ENCODE measurements at regions not wholly inside any gene's neighbourhood (a gene's known extent, or its start where the extent isn't known, plus 50 kb on each side); places are given as distances from the start of the nearest gene placed in this dataset.

DNA sequence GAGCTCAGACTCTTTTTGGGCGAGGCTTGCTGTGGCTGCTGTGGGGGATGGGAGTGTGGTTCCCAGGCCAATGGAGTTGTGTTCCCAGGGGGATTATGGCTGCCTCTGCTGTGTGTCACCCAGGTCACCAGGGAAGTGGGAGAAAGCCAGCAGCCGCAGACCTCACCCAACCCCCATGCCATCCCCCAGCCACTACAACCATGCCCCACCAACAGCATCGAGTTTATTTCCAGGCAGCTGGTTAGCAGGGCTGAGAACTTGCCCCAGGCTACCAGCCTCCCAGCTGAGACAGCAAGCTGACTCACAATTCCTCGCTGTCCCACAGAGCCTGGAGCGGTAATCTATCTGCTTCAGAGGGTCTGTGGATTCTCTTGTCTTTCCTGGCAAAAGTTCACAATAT lies 331.7 kb downstream of the FRK start:
- H3K36me3 Mint-ChIP-seq (ENCODE audit: insufficient read depth, unreplicated experiment): no peaks in the 10 kb centered on the region
- no peak overlapping the region for H3K27ac Mint-ChIP-seq (ENCODE audit: low read depth, unreplicated experiment)
- no peak overlapping the region for H3K4me3 Mint-ChIP-seq (ENCODE audit: unreplicated experiment)
- peak; percentile 6 for DNase-seq (ENCODE audit: unreplicated experiment)
- intact Hi-C loops (cut with micrococcal nuclease): no loop called here
- ChIA-PET CTCF (no interaction called here), POLR2A (no interaction called here)
- no peaks in the 10 kb centered on the region for H3K4me1 Mint-ChIP-seq (ENCODE audit: insufficient read depth, unreplicated experiment)
- TF ChIP-seq, protein P1, sequence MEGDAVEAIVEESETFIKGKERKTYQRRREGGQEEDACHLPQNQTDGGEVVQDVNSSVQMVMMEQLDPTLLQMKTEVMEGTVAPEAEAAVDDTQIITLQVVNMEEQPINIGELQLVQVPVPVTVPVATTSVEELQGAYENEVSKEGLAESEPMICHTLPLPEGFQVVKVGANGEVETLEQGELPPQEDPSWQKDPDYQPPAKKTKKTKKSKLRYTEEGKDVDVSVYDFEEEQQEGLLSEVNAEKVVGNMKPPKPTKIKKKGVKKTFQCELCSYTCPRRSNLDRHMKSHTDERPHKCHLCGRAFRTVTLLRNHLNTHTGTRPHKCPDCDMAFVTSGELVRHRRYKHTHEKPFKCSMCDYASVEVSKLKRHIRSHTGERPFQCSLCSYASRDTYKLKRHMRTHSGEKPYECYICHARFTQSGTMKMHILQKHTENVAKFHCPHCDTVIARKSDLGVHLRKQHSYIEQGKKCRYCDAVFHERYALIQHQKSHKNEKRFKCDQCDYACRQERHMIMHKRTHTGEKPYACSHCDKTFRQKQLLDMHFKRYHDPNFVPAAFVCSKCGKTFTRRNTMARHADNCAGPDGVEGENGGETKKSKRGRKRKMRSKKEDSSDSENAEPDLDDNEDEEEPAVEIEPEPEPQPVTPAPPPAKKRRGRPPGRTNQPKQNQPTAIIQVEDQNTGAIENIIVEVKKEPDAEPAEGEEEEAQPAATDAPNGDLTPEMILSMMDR (IDR thresholded peaks at IDR 0.05; ENCODE audit: unreplicated experiment): no peak
- BruUV-seq (replicated peaks): no TSS peak
- H3K9me3 Mint-ChIP-seq (ENCODE audit: unreplicated experiment): no peaks in the 10 kb centered on the region
- H3K27me3 Mint-ChIP-seq (ENCODE audit: insufficient read depth, unreplicated experiment): no peaks in the 10 kb centered on the region

DNA sequence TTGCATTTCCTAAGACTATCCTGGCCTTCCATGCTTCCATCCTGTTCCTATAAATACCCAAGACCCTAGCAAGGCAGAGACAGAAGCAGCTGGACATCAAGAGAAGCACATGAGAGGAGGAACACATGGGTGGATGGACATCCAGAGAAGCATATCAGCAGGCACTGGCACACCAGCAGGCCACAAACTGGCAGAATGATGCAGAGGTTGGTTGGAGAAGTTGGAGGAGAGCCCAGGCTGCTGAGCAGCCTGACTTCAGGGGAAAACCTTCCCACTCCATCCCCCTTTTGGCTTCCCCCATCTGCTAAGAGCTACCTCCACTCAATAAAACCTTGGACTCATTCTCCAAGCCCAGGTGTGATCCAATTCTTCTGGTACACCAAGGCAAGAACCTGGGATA lies 332.5 kb downstream of the FRK start:
- no peak overlapping the region for H3K4me3 Mint-ChIP-seq (ENCODE audit: unreplicated experiment)
- TF ChIP-seq, protein P1 (IDR thresholded peaks at IDR 0.05; ENCODE audit: unreplicated experiment): no peak
- ChIA-PET CTCF (no interaction called here), POLR2A (no interaction called here)
- intact Hi-C loops (cut with micrococcal nuclease): no loop called here
- no peaks in the 10 kb centered on the region for H3K4me1 Mint-ChIP-seq (ENCODE audit: insufficient read depth, unreplicated experiment)
- H3K27me3 Mint-ChIP-seq (ENCODE audit: insufficient read depth, unreplicated experiment): no peaks in the 10 kb centered on the region
- no peak for DNase-seq (ENCODE audit: unreplicated experiment)
- BruUV-seq (replicated peaks): no TSS peak
- H3K9me3 Mint-ChIP-seq (ENCODE audit: unreplicated experiment): no peaks in the 10 kb centered on the region
- H3K36me3 Mint-ChIP-seq (ENCODE audit: insufficient read depth, unreplicated experiment): no peaks in the 10 kb centered on the region
- H3K27ac Mint-ChIP-seq (ENCODE audit: low read depth, unreplicated experiment): no peak overlapping the region

DNA sequence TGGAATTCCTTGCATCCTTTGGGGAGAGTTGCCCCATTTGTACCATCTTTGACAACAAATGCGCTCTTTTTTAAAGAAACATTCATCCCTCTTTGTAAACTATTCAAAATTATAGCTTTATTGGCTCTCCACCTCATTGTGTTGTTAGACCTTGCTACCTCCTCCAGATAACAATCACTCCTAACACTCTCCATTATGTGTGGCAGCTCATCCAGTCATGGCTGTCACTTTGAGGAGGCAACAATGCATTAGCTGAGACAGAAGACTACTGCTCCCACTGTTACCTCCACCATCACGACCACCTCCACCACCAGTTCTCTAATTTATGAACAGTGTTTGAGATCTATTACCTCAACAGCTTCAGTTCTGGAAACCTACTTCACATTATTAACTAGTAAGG lies 339.1 kb downstream of the FRK start:
- intact Hi-C loops (cut with micrococcal nuclease): no loop called here
- DNase-seq (ENCODE audit: unreplicated experiment): no peak
- H3K27me3 Mint-ChIP-seq (ENCODE audit: insufficient read depth, unreplicated experiment): no peaks in the 10 kb centered on the region
- ChIA-PET POLR2A (no interaction called here), CTCF (no interaction called here)
- no peak overlapping the region for H3K4me3 Mint-ChIP-seq (ENCODE audit: unreplicated experiment)
- H3K27ac Mint-ChIP-seq (ENCODE audit: low read depth, unreplicated experiment): no peak overlapping the region
- H3K36me3 Mint-ChIP-seq (ENCODE audit: insufficient read depth, unreplicated experiment): no peaks in the 10 kb centered on the region
- no peaks in the 10 kb centered on the region for H3K4me1 Mint-ChIP-seq (ENCODE audit: insufficient read depth, unreplicated experiment)
- TF ChIP-seq, protein P1 (IDR thresholded peaks at IDR 0.05; ENCODE audit: unreplicated experiment): no peak
- H3K9me3 Mint-ChIP-seq (ENCODE audit: unreplicated experiment): no peaks in the 10 kb centered on the region
- BruUV-seq (replicated peaks): no TSS peak

DNA sequence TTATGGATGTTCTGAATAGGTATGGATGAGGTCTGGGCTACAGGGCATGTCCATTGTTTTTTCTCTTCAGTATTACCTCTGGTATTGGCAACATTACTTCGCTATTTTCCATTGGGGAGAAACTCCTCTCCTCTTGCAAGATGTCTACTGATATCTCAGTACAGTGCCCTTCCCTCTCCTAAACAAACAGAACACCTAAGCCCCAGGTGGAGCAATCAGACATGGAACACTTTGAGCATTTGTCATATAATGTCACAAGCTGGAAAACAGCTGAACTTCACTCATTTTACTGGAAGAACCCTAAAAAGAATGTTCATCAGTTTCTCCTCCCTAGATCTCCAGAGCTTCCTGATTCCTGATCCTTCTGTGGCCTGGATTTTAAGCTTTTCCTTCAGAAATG lies 339.8 kb downstream of the FRK start:
- CTCF ChIA-PET: interaction anchor here (0.8 kb wide), 1 partner anchor 19 kb away, joined by 3 read pairs; no protein-coding TSS in a partner anchor

More for the DNA sequence above, 339.8 kb downstream of the FRK start:
- no peaks in the 10 kb centered on the region for H3K9me3 Mint-ChIP-seq (ENCODE audit: unreplicated experiment)
- no peak for DNase-seq (ENCODE audit: unreplicated experiment)
- intact Hi-C loops (cut with micrococcal nuclease): no loop called here
- no peak overlapping the region for H3K27ac Mint-ChIP-seq (ENCODE audit: low read depth, unreplicated experiment)
- H3K36me3 Mint-ChIP-seq (ENCODE audit: insufficient read depth, unreplicated experiment): no peaks in the 10 kb centered on the region
- no TSS peak for BruUV-seq (replicated peaks)
- no peak overlapping the region for H3K4me3 Mint-ChIP-seq (ENCODE audit: unreplicated experiment)
- no peaks in the 10 kb centered on the region for H3K27me3 Mint-ChIP-seq (ENCODE audit: insufficient read depth, unreplicated experiment)
- POLR2A ChIA-PET: no interaction called here
- no peaks in the 10 kb centered on the region for H3K4me1 Mint-ChIP-seq (ENCODE audit: insufficient read depth, unreplicated experiment)
- TF ChIP-seq, protein P1 (IDR thresholded peaks at IDR 0.05; ENCODE audit: unreplicated experiment): no peak

Data from MCF 10A (cell line).